HepG2 (cell line): ENCODE measurements at regions not wholly inside any gene's neighbourhood (a gene's known extent, or its start where the extent isn't known, plus 50 kb on each side); places are given as distances from the start of the nearest gene placed in this dataset.
A peak's percentile ranks its signal among the peaks of the same experiment; 100 is the strongest.

ENCODE experiments used
- ATAC-seq: fragments of 200-7000 bp; cut with Tn5 transposase; 3 replicates; pipeline ENCODE4 v1.9.1; 2020; ENCODE audit warnings: mild to moderate bottlenecking, moderate library complexity
- BruUV-seq: library from RNA; stranded (reverse); fragments of 400-500 nt; replicated peaks from 2 replicates; lab custom pipeline; 2021; lab: Mats Ljungman, UMichigan
- CTCF ChIA-PET: fragments of 300-600 bp; formaldehyde crosslinking; extraction: SDS; loops from one replicate; lab custom pipeline; 2021; ENCODE audit warnings: low total read pairs, inconsistent platforms, low intra/inter-chr PET ratio; lab: Yijun Ruan, JAX
- POLR2A ChIA-PET: fragments of 350-600 bp; sonication (Branson Sonifier 250); formaldehyde crosslinking; loops from one replicate; lab custom pipeline; 2020; ENCODE audit warnings: antibody characterized with exemption, inconsistent platforms; lab: Yijun Ruan, JAX
- DNase-seq: peaks from one replicate; pipeline ENCODE4 v3.0.0-alpha.2; 2015; ENCODE audit warnings: low spot score
- FAIRE-seq: peaks from 3 replicates; lab custom pipeline; 2011; peaks lifted over from hg19 to GRCh38; lab: Jason Lieb, UNC
- H2AFZ ChIP-seq: one replicate; pipeline ENCODE4 v1.6.1; 2011; ENCODE audit warnings: low read length, inconsistent platforms
- H3K27ac ChIP-seq: fragments of 300-600 bp; 3 replicates; pipeline ENCODE4 v1.8.0; 2011; ENCODE audit warnings: mixed run types, mild to moderate bottlenecking, mixed read lengths, low read length, inconsistent platforms; ENCODE audit not compliant: insufficient read depth; ENCODE audit errors: extremely low read length
- H3K27me3 ChIP-seq, 2 experiments: fragments of 200-600 bp in 1 of 2; 2 replicates in 1 of 2; 3 replicates in 1 of 2; pipeline versions ENCODE4 v1.6.0 to v1.8.0; 2011; ENCODE audit warnings: low read length in 2 of 2, mild to moderate bottlenecking in 2 of 2, moderate library complexity in 2 of 2, inconsistent platforms in 1 of 2; ENCODE audit not compliant: insufficient read depth in 2 of 2, control insufficient read depth in 1 of 2
- H3K36me3 ChIP-seq, 2 experiments: fragments of 200-600 bp in 1 of 2; replicated peaks in 1 of 2; 2 replicates in 1 of 2; 3 replicates in 1 of 2; pipeline versions ENCODE4 v1.5.1 to v1.8.0; 2011; ENCODE audit warnings: low read length in 2 of 2, inconsistent platforms in 1 of 2; ENCODE audit not compliant: insufficient read depth in 2 of 2, control insufficient read depth in 1 of 2
- H3K4me1 ChIP-seq: 2 replicates; pipeline ENCODE4 v1.5.1; 2012; ENCODE audit warnings: low read length, inconsistent platforms; ENCODE audit not compliant: insufficient read depth
- H3K4me2 ChIP-seq: 2 replicates; pipeline ENCODE4 v1.6.0; 2011; ENCODE audit warnings: low read depth, low read length, inconsistent platforms
- H3K4me3 ChIP-seq, 3 experiments: fragments of 200-600 bp in 1 of 3; sonication (generic), shearing (Covaris generic) in 1 of 3; replicated peaks in 1 of 3; 2 replicates each; pipeline ENCODE4 v1.5.1; 2011 to 2016; ENCODE audit warnings: low read length in 3 of 3, inconsistent platforms in 2 of 3, low read depth in 2 of 3, mild to moderate bottlenecking in 2 of 3, control low read depth in 1 of 3, mixed read lengths in 1 of 3; ENCODE audit not compliant: insufficient read depth in 1 of 3
- H3K79me2 ChIP-seq: one replicate; pipeline ENCODE4 v1.6.1; 2011; ENCODE audit warnings: low read length, inconsistent platforms; ENCODE audit not compliant: insufficient read depth
- H3K9ac ChIP-seq: 2 replicates; pipeline ENCODE4 v1.6.0; 2011; ENCODE audit warnings: mild to moderate bottlenecking, low read depth, low read length, inconsistent platforms; ENCODE audit not compliant: insufficient read depth
- H3K9me3 ChIP-seq: 2 replicates; pipeline ENCODE4 v1.5.1; 2012; ENCODE audit warnings: mild to moderate bottlenecking, low read length
- H4K20me1 ChIP-seq: 2 replicates; pipeline ENCODE4 v1.6.0; 2011; ENCODE audit warnings: inconsistent platforms, mild to moderate bottlenecking, low read length, moderate library complexity; ENCODE audit not compliant: insufficient read depth
- CEBPB ChIP-seq: IDR thresholded peaks from 2 replicates; pipeline ENCODE4 v1.6.1; 2011; ENCODE audit warnings: low read depth, low read length, improper control_type of control experiment, borderline replicate concordance
- IKZF1 ChIP-seq: fragments of 450-650 bp; IDR thresholded peaks from 2 replicates; pipeline ENCODE4 v1.7.1; 2016
- ISL2 ChIP-seq: sonication (generic); formaldehyde crosslinking; IDR thresholded peaks from 2 replicates; pipeline ENCODE4 v1.5.0; 2020; ENCODE audit warnings: missing genetic modification reagents
- KAT8 ChIP-seq: IDR thresholded peaks from 2 replicates; pipeline ENCODE4 v1.6.1; 2016; ENCODE audit warnings: missing genetic modification reagents, missing compliant biosample characterization
- KDM2A ChIP-seq: sonication (generic); formaldehyde crosslinking; IDR thresholded peaks from 2 replicates; pipeline ENCODE4 v1.4.0; 2020; ENCODE audit warnings: low read depth, missing genetic modification reagents, borderline replicate concordance
- MYPOP ChIP-seq: sonication (generic); formaldehyde crosslinking; IDR thresholded peaks from 2 replicates; pipeline ENCODE4 v1.8.1; 2023; ENCODE audit warnings: mild to moderate bottlenecking, moderate library complexity, missing genetic modification reagents
- TGIF2 ChIP-seq: IDR thresholded peaks from 2 replicates; pipeline ENCODE4 v1.6.1; 2016; ENCODE audit warnings: control low read depth, missing compliant biosample characterization
- ZNF263 ChIP-seq: sonication (generic); formaldehyde crosslinking; IDR thresholded peaks from 2 replicates; pipeline ENCODE4 v1.4.0; 2020; ENCODE audit warnings: missing genetic modification reagents
- ZNF503 ChIP-seq: sonication (generic); formaldehyde crosslinking; IDR thresholded peaks from 2 replicates; pipeline ENCODE4 v1.4.0; 2020; ENCODE audit warnings: missing genetic modification reagents
- ZNF674 ChIP-seq: sonication (generic); formaldehyde crosslinking; IDR thresholded peaks from 2 replicates; pipeline ENCODE4 v1.5.0; 2020; ENCODE audit warnings: low read depth, mild to moderate bottlenecking, missing genetic modification reagents
- ZNF724P ChIP-seq: sonication (generic); formaldehyde crosslinking; IDR thresholded peaks from 2 replicates; pipeline ENCODE4 v1.8.0; 2022; ENCODE audit warnings: missing genetic modification reagents, borderline replicate concordance
- WGBS: methylation state at CpG from one replicate; pipeline ENCODE4 v1.1.6; 2017; ENCODE audit warnings: low lambda C conversion rate; 5-methylcytosine and 5-hydroxymethylcytosine counted together
- in situ Hi-C: cut with HindIII; loops from 2 replicates; pipeline ENCODE4 v1.10.0; 2017; ENCODE audit warnings: low pct_unique_long_range_greater_than_20kb; ENCODE audit not compliant: extremely low pct_ligation_motif_present
- intact Hi-C: fragments of 100-400 bp; cut with micrococcal nuclease; formaldehyde crosslinking; loops from one replicate; pipeline ENCODE4 v1.10.0; 2022; ENCODE audit not compliant: unreplicated experiment
- TF ChIP-seq, protein P1 (sequence below): sonication (generic); formaldehyde crosslinking; IDR thresholded peaks from 2 replicates; pipeline ENCODE4 v1.9.0; 2022; ENCODE audit warnings: low read depth, missing genetic modification reagents

DNA sequence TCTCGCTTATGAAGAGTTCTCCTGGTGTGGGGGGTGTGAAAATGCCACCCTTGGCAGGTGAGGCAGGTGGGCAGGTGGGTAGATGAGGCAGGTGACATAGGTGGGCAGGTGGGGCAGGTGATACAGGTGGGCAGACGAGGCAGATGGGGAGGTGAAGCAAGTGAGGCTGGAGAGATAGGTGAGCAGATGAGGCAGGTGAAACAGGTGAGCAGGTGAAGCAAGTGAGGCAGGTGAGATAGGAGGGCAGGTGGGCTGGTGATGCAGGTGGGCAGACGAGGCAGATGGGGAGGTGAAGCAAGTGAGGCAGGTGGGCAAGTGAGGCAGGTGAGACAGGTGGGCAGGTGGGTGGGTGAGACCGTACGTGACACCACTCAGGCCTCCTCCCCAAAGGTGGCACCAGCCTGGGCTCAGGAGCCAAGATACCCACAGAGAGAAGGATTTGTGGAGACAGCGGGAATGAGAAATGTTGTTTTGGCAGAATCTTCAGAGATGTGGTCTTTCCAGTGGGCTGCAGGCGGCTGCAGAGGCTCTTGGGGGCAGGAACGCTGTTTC is 232.3 kb upstream of the MYT1L start:
- Histone ChIP-seq H4K20me1 (no peaks in the 10 kb centered on the region; the same call in 1 of the 2 replicates), H3K9ac (no peak overlapping the region), H2AFZ (no peak overlapping the region), H3K36me3 (no peaks in the 10 kb centered on the region), H3K79me2 (no peaks in the 10 kb centered on the region), H3K9me3 (no peaks in the 10 kb centered on the region), H3K27me3 (peaks cover 6 to 32% of the 10 kb centered on the region in 2 experiments; a peak in 3 of 5 replicates), H3K4me1 (no peaks in the 10 kb centered on the region), H3K27ac (no peak overlapping the region), H3K4me2 (no peak overlapping the region), H3K4me3 (no peak overlapping the region)
- ChIA-PET CTCF (no interaction called here), POLR2A (no interaction called here)
- in situ Hi-C loops = no loop called here
- intact Hi-C loops = no loop called here
- ATAC-seq (no peak), FAIRE-seq (no peak), DNase-seq (no peak)
- no peak for TF ChIP-seq MYPOP (CRISPR knock-in tag)
- TF ChIP-seq IKZF1 = 0 out of 2 replicates have a peak, but pooled peaks have one; percentile 39
- no peak for TF ChIP-seq ZNF724P
- no peak for TF ChIP-seq KDM2A (CRISPR knock-in tag)
- no peak for TF ChIP-seq ZNF674 (CRISPR knock-in tag)
- BruUV-seq = no TSS peak
- 13% methylated on average over 8 of the region's 8 CpGs for WGBS

DNA sequence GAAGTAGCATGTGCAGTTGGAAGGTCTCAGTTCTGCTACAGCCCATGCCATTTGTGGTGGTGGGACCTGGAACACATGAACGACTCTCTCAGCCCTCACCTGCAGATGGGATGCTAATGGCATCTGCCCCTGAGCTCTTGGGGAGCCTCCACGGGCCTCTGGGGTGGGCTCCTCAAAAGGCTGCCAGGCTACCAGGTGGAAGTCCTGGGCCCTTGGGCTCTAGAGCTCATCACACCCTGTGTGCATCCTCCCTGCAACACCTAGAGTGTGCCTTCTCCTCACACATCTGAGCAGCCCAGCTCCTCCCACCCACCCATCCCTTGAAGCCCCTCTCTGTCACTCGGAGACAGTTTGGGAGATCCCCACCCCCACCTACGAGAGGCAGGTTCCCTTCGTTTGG is 231.8 kb upstream of the MYT1L start:
- DNase-seq (no peak), FAIRE-seq (no peak), ATAC-seq (no peak)
- ChIA-PET POLR2A (no interaction called here), CTCF (no interaction called here)
- H4K20me1 ChIP-seq = no peaks in the 10 kb centered on the region; the same call in 1 of the 2 replicates
- H3K79me2 ChIP-seq = no peaks in the 10 kb centered on the region
- no peak overlapping the region for H3K27ac ChIP-seq
- H2AFZ ChIP-seq = no peak overlapping the region
- BruUV-seq = no TSS peak
- no peak overlapping the region for H3K9ac ChIP-seq
- H3K4me1 ChIP-seq = no peaks in the 10 kb centered on the region
- intact Hi-C loops = no loop called here
- no peaks in the 10 kb centered on the region for H3K9me3 ChIP-seq
- in situ Hi-C loops = no loop called here
- WGBS = 3% methylated on average over 3 of the region's 5 CpGs
- no peak overlapping the region for H3K4me2 ChIP-seq
- H3K4me3 ChIP-seq = no peak overlapping the region
- peaks cover 6 to 35% of the 10 kb centered on the region in 2 experiments; a peak in 3 of 5 replicates for H3K27me3 ChIP-seq
- no peaks in the 10 kb centered on the region for H3K36me3 ChIP-seq
- TF ChIP-seq TGIF2 (no peak), CEBPB (no peak), KAT8 (no peak), ISL2 (no peak), ZNF503 (CRISPR knock-in tag) (no peak), ZNF263 (no peak)
- TF ChIP-seq, protein P1, sequence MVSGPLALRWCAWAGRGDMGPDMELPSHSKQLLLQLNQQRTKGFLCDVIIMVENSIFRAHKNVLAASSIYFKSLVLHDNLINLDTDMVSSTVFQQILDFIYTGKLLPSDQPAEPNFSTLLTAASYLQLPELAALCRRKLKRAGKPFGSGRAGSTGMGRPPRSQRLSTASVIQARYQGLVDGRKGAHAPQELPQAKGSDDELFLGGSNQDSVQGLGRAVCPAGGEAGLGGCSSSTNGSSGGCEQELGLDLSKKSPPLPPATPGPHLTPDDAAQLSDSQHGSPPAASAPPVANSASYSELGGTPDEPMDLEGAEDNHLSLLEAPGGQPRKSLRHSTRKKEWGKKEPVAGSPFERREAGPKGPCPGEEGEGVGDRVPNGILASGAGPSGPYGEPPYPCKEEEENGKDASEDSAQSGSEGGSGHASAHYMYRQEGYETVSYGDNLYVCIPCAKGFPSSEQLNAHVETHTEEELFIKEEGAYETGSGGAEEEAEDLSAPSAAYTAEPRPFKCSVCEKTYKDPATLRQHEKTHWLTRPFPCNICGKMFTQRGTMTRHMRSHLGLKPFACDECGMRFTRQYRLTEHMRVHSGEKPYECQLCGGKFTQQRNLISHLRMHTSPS (CRISPR knock-in tag) = no peak
